ENCODE measurements at regions not wholly inside any gene's neighbourhood (a gene's known extent, or its start where the extent isn't known, plus 50 kb on each side); places are given as distances from the start of the nearest gene placed in this dataset.

GRCh38 chr9:14522627-14523379 lies 170.4 kb downstream of the ZDHHC21 start:
- ATAC-seq (replicated peaks in 1 of 4) (no peak), DNase-seq (no peak)
- Mint-ChIP-seq H3K9me3 (no peaks in the 10 kb centered on the region), H3K27ac (no peak overlapping the region), H3K27me3 (peaks cover 0 to 3% of the 10 kb centered on the region in 2 donors), H3K4me1 (no peaks in the 10 kb centered on the region), H3K36me3 (no peaks in the 10 kb centered on the region), H3K4me3 (no peak overlapping the region)
- Histone ChIP-seq H3K4me3 (ENCODE audit: control insufficient read depth in 1 of 2, extremely low read depth in 1 of 2, low read length in 1 of 2) (no peak overlapping the region), H3K27me3 (replicated peaks in 1 of 2; ENCODE audit: control insufficient read depth in 2 of 2, extremely low read depth in 1 of 2, insufficient read depth in 2 of 2, low read length in 1 of 2) (no peaks in the 10 kb centered on the region), H3K36me3 (ENCODE audit: control insufficient read depth in 2 of 2, extremely low read depth in 1 of 2, insufficient read depth in 1 of 2, low read length in 1 of 2) (no peaks in the 10 kb centered on the region), H3K9me3 (no peaks in the 10 kb centered on the region), H3K27ac (ENCODE audit: low read length) (no peak overlapping the region), H3K4me1 (ENCODE audit: control insufficient read depth in 1 of 2, extremely low read depth in 1 of 2, insufficient read depth in 2 of 2, low read length in 2 of 2) (no peaks in the 10 kb centered on the region)
- ChIA-PET CTCF (no interaction called here), POLR2A (no interaction called here)
- 100% methylated on average over 1 of the region's 3 CpGs for WGBS (ENCODE audit: insufficient coverage)

- ChIA-PET CTCF (no interaction called here), POLR2A (no interaction called here)
- Histone ChIP-seq H3K27me3 (replicated peaks in 1 of 2; ENCODE audit: control insufficient read depth in 2 of 2, extremely low read depth in 1 of 2, insufficient read depth in 2 of 2, low read length in 1 of 2) (no peaks in the 10 kb centered on the region), H3K4me1 (ENCODE audit: control insufficient read depth in 1 of 2, extremely low read depth in 1 of 2, insufficient read depth in 2 of 2, low read length in 2 of 2) (no peaks in the 10 kb centered on the region), H3K9me3 (no peaks in the 10 kb centered on the region), H3K27ac (ENCODE audit: low read length) (no peak overlapping the region), H3K36me3 (ENCODE audit: control insufficient read depth in 2 of 2, extremely low read depth in 1 of 2, insufficient read depth in 1 of 2, low read length in 1 of 2) (no peaks in the 10 kb centered on the region), H3K4me3 (ENCODE audit: control insufficient read depth in 1 of 2, extremely low read depth in 1 of 2, low read length in 1 of 2) (no peak overlapping the region)
- Mint-ChIP-seq H3K27me3 (no peaks in the 10 kb centered on the region), H3K36me3 (no peaks in the 10 kb centered on the region), H3K27ac (no peak overlapping the region), H3K9me3 (no peaks in the 10 kb centered on the region), H3K4me1 (no peaks in the 10 kb centered on the region), H3K4me3 (no peak overlapping the region)
- DNase-seq, result no peak
- no peak for ATAC-seq (replicated peaks in 1 of 4)
- no CpG with 5 or more reads among the region's 2 CpGs for WGBS (ENCODE audit: insufficient coverage)
Observed at GRCh38 chr9:14520341-14520740, 172.9 kb downstream of the ZDHHC21 start.

DNA sequence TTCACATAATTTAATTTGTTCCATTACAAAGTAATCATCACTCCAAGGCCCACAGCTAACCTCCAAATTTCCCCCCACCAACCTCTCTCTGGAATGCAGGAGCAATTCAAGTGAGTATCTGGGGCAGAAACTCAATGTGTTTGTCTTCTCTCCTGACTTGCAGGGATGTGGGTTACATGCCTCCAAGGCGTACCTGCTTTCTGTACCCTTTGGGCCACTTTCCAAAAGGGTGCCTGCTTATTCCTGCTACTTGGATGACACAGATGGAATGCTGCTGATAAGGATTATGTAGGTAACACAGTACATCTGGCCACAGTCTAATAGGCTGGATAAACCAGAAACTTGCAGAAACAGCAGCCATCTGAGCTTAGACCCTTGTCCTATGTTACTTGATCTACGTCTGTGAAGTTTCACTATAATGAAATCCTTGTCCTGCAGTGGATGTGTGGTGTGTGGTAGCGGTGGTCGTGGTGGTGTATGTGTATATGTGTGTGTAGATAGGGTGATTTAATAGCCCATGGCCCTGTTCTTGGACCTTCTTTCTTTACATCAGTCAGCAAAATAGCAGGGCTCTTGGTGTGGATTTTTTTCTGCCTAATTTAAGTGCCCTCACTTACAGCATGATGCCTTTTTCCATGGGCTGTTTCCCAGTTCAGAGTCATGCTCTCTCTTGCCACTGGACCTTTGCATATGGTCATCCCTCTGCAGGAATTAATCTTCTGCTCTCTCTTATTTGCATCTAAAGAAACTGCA lies 175.9 kb downstream of the ZDHHC21 start:
- Mint-ChIP-seq H3K36me3 (no peaks in the 10 kb centered on the region), H3K27ac (no peak overlapping the region), H3K27me3 (no peaks in the 10 kb centered on the region), H3K4me1 (no peaks in the 10 kb centered on the region), H3K9me3 (no peaks in the 10 kb centered on the region), H3K4me3 (no peak overlapping the region)
- H3K27ac ChIP-seq (ENCODE audit: low read length), result no peak overlapping the region
- POLR2A ChIA-PET, result interaction anchor here in 1 of 2 donors (0.6 kb wide), 1 partner anchor 420 kb away, joined by 7 read pairs; no protein-coding TSS in a partner anchor
- H3K4me1 ChIP-seq (ENCODE audit: control insufficient read depth in 1 of 2, extremely low read depth in 1 of 2, insufficient read depth in 2 of 2, low read length in 2 of 2), result no peaks in the 10 kb centered on the region
- no peaks in the 10 kb centered on the region for H3K9me3 ChIP-seq
- CTCF ChIA-PET, result no interaction called here
- ATAC-seq (replicated peaks in 1 of 4), result no peak
- no peak overlapping the region for H3K4me3 ChIP-seq (ENCODE audit: control insufficient read depth in 1 of 2, extremely low read depth in 1 of 2, low read length in 1 of 2)
- 92% methylated on average over 2 of the region's 4 CpGs for WGBS (ENCODE audit: insufficient coverage)
- no peaks in the 10 kb centered on the region for H3K27me3 ChIP-seq (replicated peaks in 1 of 2; ENCODE audit: control insufficient read depth in 2 of 2, extremely low read depth in 1 of 2, insufficient read depth in 2 of 2, low read length in 1 of 2)
- no peaks in the 10 kb centered on the region for H3K36me3 ChIP-seq (ENCODE audit: control insufficient read depth in 2 of 2, extremely low read depth in 1 of 2, insufficient read depth in 1 of 2, low read length in 1 of 2)
- no peak for DNase-seq

DNA sequence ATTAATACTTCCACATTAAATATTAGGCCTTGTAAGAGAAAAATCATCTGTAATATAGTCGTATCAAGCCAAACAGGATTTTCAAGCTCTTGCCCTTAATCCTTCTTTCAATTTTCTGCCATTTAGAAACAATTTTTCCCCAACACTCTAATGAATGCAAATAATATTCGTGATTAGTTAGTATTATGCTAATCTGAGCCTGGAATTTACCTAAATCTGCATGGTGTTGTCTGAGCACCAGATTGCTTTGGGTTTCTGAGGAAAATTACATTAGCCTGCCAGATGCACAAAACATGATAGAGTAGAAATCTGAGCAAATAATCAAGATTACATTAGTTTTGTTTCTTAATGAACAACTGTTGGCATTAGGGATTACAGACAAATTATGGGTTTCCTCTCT lies 176.6 kb downstream of the ZDHHC21 start:
- CTCF ChIA-PET, result no interaction called here
- Mint-ChIP-seq H3K4me1 (no peaks in the 10 kb centered on the region), H3K36me3 (no peaks in the 10 kb centered on the region), H3K27ac (no peak overlapping the region), H3K9me3 (no peaks in the 10 kb centered on the region), H3K4me3 (no peak overlapping the region), H3K27me3 (no peaks in the 10 kb centered on the region)
- Histone ChIP-seq H3K27me3 (replicated peaks in 1 of 2; ENCODE audit: control insufficient read depth in 2 of 2, extremely low read depth in 1 of 2, insufficient read depth in 2 of 2, low read length in 1 of 2) (no peaks in the 10 kb centered on the region), H3K4me3 (ENCODE audit: control insufficient read depth in 1 of 2, extremely low read depth in 1 of 2, low read length in 1 of 2) (no peak overlapping the region), H3K36me3 (ENCODE audit: control insufficient read depth in 2 of 2, extremely low read depth in 1 of 2, insufficient read depth in 1 of 2, low read length in 1 of 2) (no peaks in the 10 kb centered on the region), H3K27ac (ENCODE audit: low read length) (no peak overlapping the region), H3K4me1 (ENCODE audit: control insufficient read depth in 1 of 2, extremely low read depth in 1 of 2, insufficient read depth in 2 of 2, low read length in 2 of 2) (no peaks in the 10 kb centered on the region), H3K9me3 (no peaks in the 10 kb centered on the region)
- POLR2A ChIA-PET, result interaction anchor here in 1 of 2 donors (0.6 kb wide), 1 partner anchor 419 kb away, joined by 7 read pairs; no protein-coding TSS in a partner anchor
- DNase-seq (no peak), ATAC-seq (replicated peaks in 1 of 4) (no peak)
- WGBS (ENCODE audit: insufficient coverage), result no CpG with 5 or more reads among the region's 2 CpGs

DNA sequence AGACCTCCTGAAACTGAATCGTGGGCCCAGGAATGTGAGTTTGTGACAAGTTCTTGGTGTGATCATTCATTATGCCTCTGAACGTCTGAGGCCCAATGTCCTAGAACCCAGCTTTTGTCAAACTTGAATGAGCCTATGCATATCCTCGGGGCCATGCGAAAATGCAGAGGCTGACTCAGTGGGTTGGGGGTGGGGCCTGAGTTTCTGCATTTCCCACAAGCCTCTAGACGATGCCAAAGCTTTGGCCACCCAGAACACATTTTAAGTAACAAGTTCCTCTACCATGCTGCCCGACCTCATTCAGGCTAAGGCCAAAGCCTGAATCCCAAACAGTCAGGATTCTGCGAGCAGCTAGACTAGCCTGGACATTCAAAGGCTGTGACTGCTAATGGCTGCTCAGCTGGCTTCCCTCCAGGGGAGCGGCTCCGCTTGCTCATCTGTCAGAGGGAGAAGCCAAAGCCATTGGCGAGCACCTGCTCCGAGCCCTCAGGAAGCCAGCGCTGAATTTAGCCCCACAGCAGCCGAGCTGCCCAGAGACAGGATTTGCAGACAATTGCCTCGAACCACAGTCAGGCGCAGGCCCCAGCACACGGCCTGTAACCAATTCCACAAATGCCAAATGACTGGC lies 177.5 kb downstream of the ZDHHC21 start:
- no peak overlapping the region for H3K27ac Mint-ChIP-seq
- WGBS (ENCODE audit: insufficient coverage), result 88% methylated on average over 9 of the region's 16 CpGs
- Histone ChIP-seq H3K9me3 (no peaks in the 10 kb centered on the region), H3K4me3 (ENCODE audit: control insufficient read depth in 1 of 2, extremely low read depth in 1 of 2, low read length in 1 of 2) (no peak overlapping the region), H3K36me3 (ENCODE audit: control insufficient read depth in 2 of 2, extremely low read depth in 1 of 2, insufficient read depth in 1 of 2, low read length in 1 of 2) (no peaks in the 10 kb centered on the region), H3K4me1 (ENCODE audit: control insufficient read depth in 1 of 2, extremely low read depth in 1 of 2, insufficient read depth in 2 of 2, low read length in 2 of 2) (no peaks in the 10 kb centered on the region), H3K27me3 (replicated peaks in 1 of 2; ENCODE audit: control insufficient read depth in 2 of 2, extremely low read depth in 1 of 2, insufficient read depth in 2 of 2, low read length in 1 of 2) (no peaks in the 10 kb centered on the region), H3K27ac (ENCODE audit: low read length) (no peak overlapping the region)
- DNase-seq (no peak), ATAC-seq (replicated peaks in 1 of 4) (no peak)
- H3K27me3 Mint-ChIP-seq, result no peaks in the 10 kb centered on the region
- CTCF ChIA-PET, result no interaction called here
- POLR2A ChIA-PET, result no interaction called here
- H3K4me1 Mint-ChIP-seq, result no peaks in the 10 kb centered on the region
- H3K4me3 Mint-ChIP-seq, result no peak overlapping the region
- no peaks in the 10 kb centered on the region for H3K36me3 Mint-ChIP-seq
- no peaks in the 10 kb centered on the region for H3K9me3 Mint-ChIP-seq

- Mint-ChIP-seq H3K27me3 (no peaks in the 10 kb centered on the region), H3K9me3 (no peaks in the 10 kb centered on the region), H3K36me3 (no peaks in the 10 kb centered on the region), H3K27ac (no peak overlapping the region), H3K4me3 (no peak overlapping the region), H3K4me1 (no peaks in the 10 kb centered on the region)
- no peaks in the 10 kb centered on the region for H3K4me1 ChIP-seq (ENCODE audit: control insufficient read depth in 1 of 2, extremely low read depth in 1 of 2, insufficient read depth in 2 of 2, low read length in 2 of 2)
- 40% methylated on average over 4 of the region's 4 CpGs for WGBS (ENCODE audit: insufficient coverage)
- no peak for DNase-seq
- H3K4me3 ChIP-seq (ENCODE audit: control insufficient read depth in 1 of 2, extremely low read depth in 1 of 2, low read length in 1 of 2), result no peak overlapping the region
- H3K27me3 ChIP-seq (replicated peaks in 1 of 2; ENCODE audit: control insufficient read depth in 2 of 2, extremely low read depth in 1 of 2, insufficient read depth in 2 of 2, low read length in 1 of 2), result no peaks in the 10 kb centered on the region
- ATAC-seq (replicated peaks in 1 of 4), result no peak
- H3K9me3 ChIP-seq, result no peaks in the 10 kb centered on the region
- H3K27ac ChIP-seq (ENCODE audit: low read length), result no peak overlapping the region
- ChIA-PET CTCF (no interaction called here), POLR2A (no interaction called here)
- H3K36me3 ChIP-seq (ENCODE audit: control insufficient read depth in 2 of 2, extremely low read depth in 1 of 2, insufficient read depth in 1 of 2, low read length in 1 of 2), result no peaks in the 10 kb centered on the region
Observed at GRCh38 chr9:14515049-14515448, 178.2 kb downstream of the ZDHHC21 start.
